GM23338 (cell line): ENCODE measurements at regions not wholly inside any gene's neighbourhood (a gene's known extent, or its start where the extent isn't known, plus 50 kb on each side); places are given as distances from the start of the nearest gene placed in this dataset.

Source experiments
- ATAC-seq: fragments of 200-7000 bp; cut with Tn5 transposase; 3 replicates; pipeline ENCODE4 v1.9.1; 2020
- DNase-seq: peaks from one replicate; pipeline ENCODE4 v3.0.0-alpha.2; 2015; ENCODE audit warnings: low spot score
- H2AFZ ChIP-seq: fragments of 200-600 bp; sonication (generic); 2 replicates; pipeline ENCODE4 v1.8.0; 2016; ENCODE audit warnings: antibody characterized with exemption, mild to moderate bottlenecking, moderate library complexity
- H3F3A ChIP-seq: fragments of 200-600 bp; sonication (generic); replicated peaks from 2 replicates; pipeline ENCODE4 v1.8.0; 2017; ENCODE audit warnings: antibody characterized with exemption, mixed run types, low read depth
- H3K27ac ChIP-seq: fragments of 200-600 bp; sonication (generic); 2 replicates; pipeline ENCODE4 v1.6.1; 2016; ENCODE audit warnings: low read depth
- H3K27me3 ChIP-seq: fragments of 200-600 bp; sonication (generic); 2 replicates; pipeline ENCODE4 v1.8.0; 2016; ENCODE audit warnings: mild to moderate bottlenecking, mixed run types, moderate library complexity; ENCODE audit not compliant: insufficient read depth
- H3K36me3 ChIP-seq: fragments of 200-600 bp; sonication (generic); 2 replicates; pipeline ENCODE4 v1.8.0; 2016; ENCODE audit warnings: mild to moderate bottlenecking; ENCODE audit not compliant: insufficient read depth
- H3K4me1 ChIP-seq: fragments of 200-600 bp; sonication (generic); 2 replicates; pipeline ENCODE4 v1.8.0; 2016; ENCODE audit warnings: mild to moderate bottlenecking, moderate library complexity; ENCODE audit not compliant: insufficient read depth
- H3K4me2 ChIP-seq: fragments of 200-600 bp; sonication (generic); 2 replicates; pipeline ENCODE4 v1.7.1; 2017; ENCODE audit warnings: mixed run types
- H3K4me3 ChIP-seq: fragments of 200-600 bp; sonication (generic); 2 replicates; pipeline ENCODE4 v1.6.1; 2016; ENCODE audit warnings: mixed run types
- H3K79me2 ChIP-seq: fragments of 200-600 bp; sonication (generic); replicated peaks from 2 replicates; pipeline ENCODE4 v1.8.0; 2017; ENCODE audit warnings: mild to moderate bottlenecking; ENCODE audit not compliant: insufficient read depth
- H3K9me2 ChIP-seq: fragments of 200-600 bp; sonication (generic); 2 replicates; pipeline ENCODE4 v1.8.0; 2017; ENCODE audit not compliant: insufficient read depth
- H4K20me1 ChIP-seq: fragments of 200-600 bp; sonication (generic); replicated peaks from 2 replicates; pipeline ENCODE4 v1.8.0; 2017; ENCODE audit warnings: mild to moderate bottlenecking; ENCODE audit not compliant: insufficient read depth
- H3K27ac Mint-ChIP-seq: 2 replicates; pipeline ENCODE4 v1.8.0; 2020; ENCODE audit warnings: inconsistent platforms, mild to moderate bottlenecking, moderate library complexity, mixed read lengths
- H3K27me3 Mint-ChIP-seq: 3 replicates; pipeline ENCODE4 v1.8.0; 2022; ENCODE audit warnings: low read depth, mild to moderate bottlenecking, moderate library complexity, mixed read lengths, inconsistent platforms; ENCODE audit not compliant: insufficient read depth, poor library complexity
- H3K36me3 Mint-ChIP-seq: 3 replicates; pipeline ENCODE4 v1.8.0; 2021; ENCODE audit warnings: low read depth, mild to moderate bottlenecking, inconsistent platforms, moderate library complexity, mixed read lengths
- H3K4me1 Mint-ChIP-seq: 3 replicates; pipeline ENCODE4 v1.8.0; 2020; ENCODE audit warnings: mild to moderate bottlenecking, inconsistent platforms, mixed read lengths
- H3K4me3 Mint-ChIP-seq: 3 replicates; pipeline ENCODE4 v1.8.0; 2021; ENCODE audit warnings: moderate library complexity, mild to moderate bottlenecking, inconsistent platforms, mixed read lengths
- H3K9me3 Mint-ChIP-seq: 3 replicates; pipeline ENCODE4 v1.8.0; 2020; ENCODE audit warnings: moderate library complexity, mild to moderate bottlenecking, inconsistent platforms, mixed read lengths
- CREB1 ChIP-seq: fragments of 250-450 bp; sonication (Bioruptor Pico); IDR thresholded peaks from 2 replicates; pipeline ENCODE4 v1.5.0; 2020; ENCODE audit warnings: low read depth, mild to moderate bottlenecking, moderate library complexity
- CTCF ChIP-seq, 2 experiments: fragments of 200-600 bp in 1 of 2; sonication (generic) in 1 of 2; conservative IDR thresholded peaks; 2 replicates each; pipeline versions ENCODE4 v1.5.1 to v1.6.1; 2016 to 2017; ENCODE audit warnings: antibody characterized with exemption in 2 of 2, low read depth in 2 of 2, mild to moderate bottlenecking in 2 of 2, moderate library complexity in 1 of 2
- ETS1 ChIP-seq: IDR thresholded peaks from 2 replicates; pipeline ENCODE4 v1.6.1; 2016; ENCODE audit warnings: antibody characterized with exemption
- EZH2 ChIP-seq: fragments of 200-600 bp; sonication (generic); IDR thresholded peaks from one replicate; pipeline ENCODE4 v1.8.0; 2017; ENCODE audit warnings: antibody characterized with exemption, mild to moderate bottlenecking, low read depth; ENCODE audit not compliant: unreplicated experiment
- EZH2phosphoT487 ChIP-seq: fragments of 200-600 bp; sonication (generic); IDR thresholded peaks from one replicate; pipeline ENCODE4 v1.8.1; 2018; ENCODE audit warnings: antibody characterized with exemption; ENCODE audit not compliant: unreplicated experiment
- JUNB ChIP-seq: IDR thresholded peaks from one replicate; pipeline ENCODE4 v1.6.1; 2016; ENCODE audit warnings: antibody characterized with exemption; ENCODE audit not compliant: unreplicated experiment
- NANOG ChIP-seq: IDR thresholded peaks from 2 replicates; pipeline ENCODE4 v1.6.1; 2016; ENCODE audit warnings: antibody characterized with exemption, borderline replicate concordance
- POLR2AphosphoS5 ChIP-seq: IDR thresholded peaks from 2 replicates; pipeline ENCODE4 v1.6.1; 2016; ENCODE audit warnings: antibody characterized with exemption, low read depth
- REST ChIP-seq: IDR thresholded peaks from one replicate; pipeline ENCODE4 v1.6.1; 2018; ENCODE audit warnings: antibody characterized with exemption; ENCODE audit not compliant: unreplicated experiment
- STAT1 ChIP-seq: IDR thresholded peaks from one replicate; pipeline ENCODE4 v1.6.1; 2016; ENCODE audit warnings: antibody characterized with exemption; ENCODE audit not compliant: unreplicated experiment
- ZNF114 ChIP-seq: fragments of 250-450 bp; sonication (Bioruptor Pico); IDR thresholded peaks from 2 replicates; pipeline ENCODE4 v1.5.0; 2020; ENCODE audit warnings: mild to moderate bottlenecking, moderate library complexity
- ZNF331 ChIP-seq: fragments of 250-450 bp; sonication (Bioruptor Pico); IDR thresholded peaks from 2 replicates; pipeline ENCODE4 v1.5.0; 2020; ENCODE audit warnings: low read depth, mild to moderate bottlenecking, moderate library complexity
- ZNF462 ChIP-seq: fragments of 250-450 bp; sonication (Bioruptor Pico); IDR thresholded peaks from 2 replicates; pipeline ENCODE4 v1.5.0; 2020; ENCODE audit warnings: mild to moderate bottlenecking, moderate library complexity

- Mint-ChIP-seq H3K27me3 (peaks cover 1% of the 10 kb centered on the region), H3K4me1 (peaks cover 3% of the 10 kb centered on the region; the same call in 1 of the 3 replicates), H3K36me3 (no peaks in the 10 kb centered on the region), H3K9me3 (no peaks in the 10 kb centered on the region; the same call in 2 of the 3 replicates), H3K4me3 (no peak overlapping the region), H3K27ac (no peak overlapping the region)
- H3K4me3 ChIP-seq, result no peak overlapping the region
- H3K27me3 ChIP-seq, result no peaks in the 10 kb centered on the region
- no peak overlapping the region for H3K4me2 ChIP-seq
- H3K36me3 ChIP-seq, result no peaks in the 10 kb centered on the region
- DNase-seq (peak; percentile 14), ATAC-seq (no peak)
- no peak overlapping the region for H3K27ac ChIP-seq
- H2AFZ ChIP-seq, result peak overlapping the region; percentile 86; the same call in 1 of the 2 replicates
- TF ChIP-seq EZH2 (no peak), POLR2AphosphoS5 (no peak), CTCF (conservative IDR thresholded peaks at IDR 0.05; ENCODE audit: low read depth in 2 of 2) (no peak), ZNF114 (CRISPR knock-in tag) (no peak), STAT1 (no peak), NANOG (no peak), JUNB (no peak), ZNF462 (CRISPR knock-in tag) (no peak), EZH2phosphoT487 (no peak), ZNF331 (CRISPR knock-in tag) (no peak), REST (no peak), CREB1 (CRISPR knock-in tag) (no peak), ETS1 (no peak)
- no peaks in the 10 kb centered on the region for H3F3A ChIP-seq
- H4K20me1 ChIP-seq, result no peaks in the 10 kb centered on the region
- H3K79me2 ChIP-seq, result no peaks in the 10 kb centered on the region
- H3K4me1 ChIP-seq, result no peaks in the 10 kb centered on the region
- no peaks in the 10 kb centered on the region for H3K9me2 ChIP-seq
Measured at GRCh38 chr14:78048120-78048519, 122.1 kb upstream of the NRXN3 start.
